ENCODE measurements at regions not wholly inside any gene's neighbourhood (a gene's known extent, or its start where the extent isn't known, plus 50 kb on each side); places are given as distances from the start of the nearest gene placed in this dataset.

- no peak overlapping the region for H2BK120ac ChIP-seq (ENCODE audit: low read depth, low read length, poor library complexity, severe bottlenecking)
- H2BK5ac ChIP-seq (ENCODE audit: insufficient read length, low read length) = no peak overlapping the region
- no peak overlapping the region for H3K27ac ChIP-seq (ENCODE audit: insufficient read length, low read depth, low read length)
- H3K79me1 ChIP-seq (ENCODE audit: insufficient read depth, low read depth, low read length, poor library complexity, severe bottlenecking) = no peaks in the 10 kb centered on the region
- H3K23me2 ChIP-seq (ENCODE audit: insufficient read length, low read depth, low read length, poor library complexity, severe bottlenecking) = no peaks in the 10 kb centered on the region
- H3K9me3 Mint-ChIP-seq = peaks cover 0 to 3% of the 10 kb centered on the region in 2 experiments; a peak in 2 of 5 replicates
- no peak overlapping the region for H3K14ac ChIP-seq (ENCODE audit: insufficient read depth, low read length)
- no peaks in the 10 kb centered on the region for H3K27me3 ChIP-seq (ENCODE audit: insufficient read depth, low read length)
- no peak overlapping the region for H3K56ac ChIP-seq (ENCODE audit: insufficient read length, low read depth, low read length)
- H4K8ac ChIP-seq (replicated peaks; ENCODE audit: insufficient read length, low read depth, low read length) = no peak overlapping the region
- DNase-seq = no peak
- H3K9ac ChIP-seq (ENCODE audit: extremely low read depth, insufficient read length, low read length) = no peak overlapping the region
- no peak overlapping the region for H3K4me3 Mint-ChIP-seq
- no peaks in the 10 kb centered on the region for H3K79me2 ChIP-seq (ENCODE audit: insufficient read depth, low read length)
- TF ChIP-seq CTCF (conservative IDR thresholded peaks at IDR 0.05) = no peak
- H3K27me3 Mint-ChIP-seq (ENCODE audit: low read depth) = no peaks in the 10 kb centered on the region
- H2AFZ ChIP-seq (ENCODE audit: low read length) = no peak overlapping the region
- H4K91ac ChIP-seq (ENCODE audit: insufficient read length, low read depth, low read length) = no peak overlapping the region
- H2BK15ac ChIP-seq (ENCODE audit: low read depth, low read length) = no peak overlapping the region
- no peak overlapping the region for H3K23ac ChIP-seq (ENCODE audit: insufficient read length, low read depth, low read length)
- H3K27ac Mint-ChIP-seq = no peak overlapping the region
- H3K9me3 ChIP-seq (ENCODE audit: control insufficient read depth, low read depth, low read length) = no peaks in the 10 kb centered on the region
- no CpG with 5 or more reads among the region's 1 CpG for WGBS (ENCODE audit: extremely low coverage, insufficient read length, low lambda C conversion rate)
- H2AK5ac ChIP-seq (ENCODE audit: insufficient read length, low read length) = no peak overlapping the region
- no peak overlapping the region for H4K5ac ChIP-seq (ENCODE audit: insufficient read length, low read depth, low read length)
- H2BK12ac ChIP-seq (ENCODE audit: insufficient read length, low read depth, low read length) = no peak overlapping the region
- no peak overlapping the region for H3K4ac ChIP-seq (ENCODE audit: low read depth, low read length)
- no peak overlapping the region for H3K4me2 ChIP-seq (ENCODE audit: insufficient read depth, insufficient read length, low read length)
- H3K4me1 ChIP-seq (ENCODE audit: insufficient read depth, low read length) = no peaks in the 10 kb centered on the region
- no peak overlapping the region for H3T11ph ChIP-seq (ENCODE audit: low read length)
- H3K36me3 Mint-ChIP-seq (ENCODE audit: insufficient read depth in 1 of 3, low read depth in 3 of 3) = no peaks in the 10 kb centered on the region
- H2BK20ac ChIP-seq (ENCODE audit: low read depth, low read length, poor library complexity, severe bottlenecking) = no peak overlapping the region
- peaks cover 0 to 2% of the 10 kb centered on the region in 2 experiments; a peak in 2 of 4 replicates for H3K4me1 Mint-ChIP-seq
- H4K20me1 ChIP-seq (ENCODE audit: control insufficient read depth, insufficient read depth, insufficient read length) = no peaks in the 10 kb centered on the region
- H3K18ac ChIP-seq (ENCODE audit: insufficient read length, low read depth, low read length) = no peak overlapping the region
Measured at GRCh38 chr18:28458751-28459150, 281.8 kb upstream of the CDH2 start.
